HFF-Myc (cell line): ENCODE measurements at regions not wholly inside any gene's neighbourhood (a gene's known extent, or its start where the extent isn't known, plus 50 kb on each side); places are given as distances from the start of the nearest gene placed in this dataset.

Source experiments
- DNase-seq: peaks from one replicate; pipeline ENCODE4 v3.0.0-alpha.2; 2011; ENCODE audit warnings: low read depth; ENCODE audit errors: extremely low read depth
- H3K4me3 ChIP-seq: replicated peaks from 2 replicates; pipeline ENCODE4 v1.5.1; 2011; ENCODE audit warnings: low read depth, mild to moderate bottlenecking, control low read depth, low read length
- TF ChIP-seq, protein P1 (sequence below): IDR thresholded peaks from 2 replicates; pipeline ENCODE4 v1.5.1; 2012; ENCODE audit warnings: mild to moderate bottlenecking, low read depth, low read length, control low read depth; ENCODE audit errors: missing control alignments

DNA sequence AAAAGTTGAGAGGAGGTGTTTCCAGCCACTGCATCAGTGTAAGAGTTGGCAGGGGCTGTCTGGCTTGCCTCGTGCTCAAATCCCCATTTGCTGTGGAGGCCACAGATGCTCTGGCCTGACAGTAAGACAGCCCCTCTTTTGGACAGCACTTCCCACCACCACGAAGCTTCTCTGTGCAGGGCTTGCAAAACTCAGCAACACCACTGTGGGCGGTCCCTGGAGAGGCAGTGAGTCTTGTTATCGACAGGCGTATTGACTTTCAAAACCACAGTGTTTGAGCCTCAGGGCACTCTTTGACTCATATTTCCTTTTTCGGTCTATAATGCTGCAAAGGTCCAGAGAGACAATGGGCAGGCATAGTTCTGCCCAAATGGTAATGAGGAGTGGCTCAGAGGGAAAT lies 539.5 kb downstream of the EBF1 start:
- no peak for DNase-seq

DNA sequence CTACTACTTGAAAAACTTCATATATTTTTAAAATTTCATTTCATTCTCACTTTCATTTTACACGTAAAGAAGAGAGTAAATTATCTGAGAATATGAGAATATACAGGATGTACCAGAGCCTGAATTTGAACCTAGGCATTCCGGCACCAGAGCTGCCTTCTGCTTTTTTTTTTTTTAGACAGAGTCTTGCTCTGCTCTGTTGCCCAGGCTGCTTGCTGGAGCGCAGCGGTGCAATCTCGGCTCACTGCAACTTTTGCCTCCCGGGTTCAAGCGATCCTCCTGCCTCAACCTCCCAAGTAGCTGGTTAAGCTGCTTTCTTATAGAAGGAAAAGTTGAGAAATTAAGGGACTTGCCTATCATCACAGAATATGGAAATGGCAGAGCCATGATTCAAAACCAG lies 540.1 kb downstream of the EBF1 start:
- no peak for DNase-seq
- TF ChIP-seq, protein P1, sequence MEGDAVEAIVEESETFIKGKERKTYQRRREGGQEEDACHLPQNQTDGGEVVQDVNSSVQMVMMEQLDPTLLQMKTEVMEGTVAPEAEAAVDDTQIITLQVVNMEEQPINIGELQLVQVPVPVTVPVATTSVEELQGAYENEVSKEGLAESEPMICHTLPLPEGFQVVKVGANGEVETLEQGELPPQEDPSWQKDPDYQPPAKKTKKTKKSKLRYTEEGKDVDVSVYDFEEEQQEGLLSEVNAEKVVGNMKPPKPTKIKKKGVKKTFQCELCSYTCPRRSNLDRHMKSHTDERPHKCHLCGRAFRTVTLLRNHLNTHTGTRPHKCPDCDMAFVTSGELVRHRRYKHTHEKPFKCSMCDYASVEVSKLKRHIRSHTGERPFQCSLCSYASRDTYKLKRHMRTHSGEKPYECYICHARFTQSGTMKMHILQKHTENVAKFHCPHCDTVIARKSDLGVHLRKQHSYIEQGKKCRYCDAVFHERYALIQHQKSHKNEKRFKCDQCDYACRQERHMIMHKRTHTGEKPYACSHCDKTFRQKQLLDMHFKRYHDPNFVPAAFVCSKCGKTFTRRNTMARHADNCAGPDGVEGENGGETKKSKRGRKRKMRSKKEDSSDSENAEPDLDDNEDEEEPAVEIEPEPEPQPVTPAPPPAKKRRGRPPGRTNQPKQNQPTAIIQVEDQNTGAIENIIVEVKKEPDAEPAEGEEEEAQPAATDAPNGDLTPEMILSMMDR, result no peak
- no peak overlapping the region for H3K4me3 ChIP-seq

More for the DNA sequence above, 539.5 kb downstream of the EBF1 start:
- H3K4me3 ChIP-seq, result no peak overlapping the region
- TF ChIP-seq, protein P1, result no peak

DNA sequence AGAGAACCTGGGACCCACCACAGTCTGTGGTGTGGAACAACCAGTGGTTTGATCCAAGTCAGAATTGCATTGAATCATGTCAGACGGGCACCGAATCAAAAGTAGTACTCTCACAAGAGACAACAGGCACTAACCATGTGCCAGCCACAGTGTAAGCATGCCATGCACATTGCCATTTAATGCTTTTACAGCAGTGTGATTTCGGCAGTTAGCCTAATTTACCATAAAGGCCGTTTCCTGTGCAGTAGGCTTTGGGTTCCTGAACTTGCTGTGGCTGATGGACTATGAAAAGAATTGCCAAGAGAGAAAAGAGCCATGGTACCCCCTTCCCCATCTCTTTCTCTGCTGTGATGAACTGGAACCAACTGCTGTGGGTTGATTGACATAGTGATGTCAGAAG lies 540.6 kb downstream of the EBF1 start:
- H3K4me3 ChIP-seq, result no peak overlapping the region
- TF ChIP-seq, protein P1, result no peak
- no peak for DNase-seq

DNA sequence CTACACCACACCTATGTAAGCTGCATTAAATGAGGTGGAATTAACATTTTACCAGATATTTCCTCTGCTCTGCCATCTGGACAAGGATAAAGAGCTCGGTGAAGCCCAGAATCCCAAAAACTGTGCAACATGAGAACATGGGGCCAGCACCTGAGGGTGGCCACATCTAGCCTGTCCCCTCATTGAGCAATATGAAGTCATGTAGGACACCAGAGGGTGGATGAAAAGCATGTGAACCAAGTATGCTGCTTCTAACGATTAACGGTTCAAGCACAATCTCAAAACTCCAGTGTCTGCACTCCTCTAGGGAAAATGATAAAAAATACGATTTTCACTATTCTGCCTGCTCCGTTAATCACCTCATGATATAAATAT lies 545.8 kb downstream of the EBF1 start:
- H3K4me3 ChIP-seq, result no peak overlapping the region
- TF ChIP-seq, protein P1, result no peak
- DNase-seq, result no peak

DNA sequence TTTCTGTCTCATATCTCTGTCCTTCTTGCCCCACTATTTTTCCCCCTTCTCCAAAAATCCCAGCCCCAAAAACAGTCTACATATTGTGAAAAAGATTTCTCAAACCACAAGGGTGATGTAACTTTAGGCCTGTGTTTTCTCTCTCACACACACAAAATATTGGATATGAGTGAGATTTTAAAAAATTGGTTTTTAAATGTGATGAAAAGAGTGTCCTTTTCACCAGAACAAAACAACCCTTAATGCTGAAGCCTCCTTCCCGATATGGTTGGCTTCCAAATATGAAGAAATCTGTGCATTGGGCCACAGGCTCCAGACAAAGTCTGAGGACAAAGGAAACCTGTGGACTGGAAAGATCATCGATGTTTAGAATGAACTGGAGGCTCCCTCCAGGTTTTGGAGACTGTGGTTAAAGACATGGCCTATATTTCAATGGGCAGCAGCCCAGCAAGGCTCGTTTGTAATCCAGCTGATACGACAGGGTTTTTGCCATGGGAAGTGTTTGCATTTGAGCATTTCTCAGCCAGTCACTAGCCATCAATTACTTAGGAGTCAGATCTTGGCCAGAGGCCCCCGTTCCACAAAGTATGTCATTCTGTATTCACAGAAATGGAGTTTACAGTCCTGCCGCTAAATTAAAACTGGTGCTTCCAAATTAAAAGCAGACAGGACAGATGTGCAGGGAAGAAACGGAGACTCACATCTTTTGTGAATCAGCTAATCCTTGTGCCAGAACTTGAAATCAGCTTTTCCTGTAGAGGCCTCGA lies 546.3 kb downstream of the EBF1 start:
- no peak overlapping the region for H3K4me3 ChIP-seq
- TF ChIP-seq, protein P1, result no peak
- peak; percentile 61 for DNase-seq

DNA sequence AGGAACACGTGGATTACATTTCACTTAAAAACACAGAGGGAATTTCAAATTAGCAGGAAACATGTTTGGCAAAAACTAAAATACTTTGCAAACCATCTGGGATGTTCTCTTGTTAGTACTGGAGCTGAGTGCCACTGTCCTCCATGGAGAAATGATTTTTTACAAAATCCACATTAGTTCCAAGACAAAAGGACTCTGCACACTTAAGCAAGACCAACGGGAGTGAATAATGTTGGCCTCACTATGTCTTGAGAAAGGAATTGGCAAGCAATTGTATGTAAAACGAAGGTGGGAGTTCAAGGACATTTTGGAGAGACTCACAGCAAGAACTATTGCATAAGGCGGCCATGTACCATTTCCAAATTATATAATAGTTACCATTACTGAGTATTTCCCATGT lies 547.5 kb downstream of the EBF1 start:
- TF ChIP-seq, protein P1, result no peak
- DNase-seq, result no peak
- H3K4me3 ChIP-seq, result no peak overlapping the region

DNA sequence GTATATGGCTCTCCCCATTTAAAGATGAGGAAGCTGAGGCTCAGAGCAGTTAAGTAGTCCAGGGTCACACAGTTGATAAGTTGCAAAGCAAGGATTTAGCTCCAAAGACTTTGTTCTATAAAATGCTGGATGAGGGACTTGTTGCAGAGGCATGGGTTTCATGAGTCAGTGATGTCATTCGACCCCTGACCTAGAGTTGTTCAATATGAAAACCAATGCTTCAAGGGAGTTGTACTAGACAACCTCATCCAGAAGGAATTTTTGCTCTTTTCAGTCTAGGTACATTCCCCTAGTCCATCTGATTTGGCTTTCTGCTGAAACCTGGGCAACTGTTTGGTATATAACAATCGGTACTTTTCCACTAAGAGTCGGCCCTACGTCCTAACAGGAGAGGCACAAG lies 550.4 kb downstream of the EBF1 start:
- no peak for DNase-seq
- TF ChIP-seq, protein P1, result no peak
- no peak overlapping the region for H3K4me3 ChIP-seq
